HCT116 (cell line): ENCODE measurements at regions not wholly inside any gene's neighbourhood (a gene's known extent, or its start where the extent isn't known, plus 50 kb on each side); places are given as distances from the start of the nearest gene placed in this dataset.

Source experiments
- ATAC-seq: fragments of 200-7000 bp; cut with Tn5 transposase; 2 replicates; pipeline ENCODE4 v1.9.1; 2020; ENCODE audit warnings: mild to moderate bottlenecking, moderate library complexity
- BruUV-seq: library from RNA; stranded (reverse); fragments of 400-500 nt; replicated peaks from 2 replicates; lab custom pipeline; 2021; lab: Mats Ljungman, UMichigan
- CTCF ChIA-PET: fragments of 300-600 bp; sonication (Branson Sonifier 250); formaldehyde crosslinking; loops from one replicate; lab custom pipeline; 2021; ENCODE audit warnings: antibody characterized with exemption; lab: Charles Lee
- POLR2A ChIA-PET: fragments of 300-600, 350-600 bp; sonication (Branson Sonifier 250); formaldehyde crosslinking; loops from one replicate; lab custom pipeline; 2021; ENCODE audit warnings: antibody characterized with exemption; lab: Charles Lee
- RAD21 ChIA-PET, 2 experiments: fragments of 300-600 bp; sonication (Branson Sonifier 250); formaldehyde crosslinking; loops; one replicate each; lab custom pipeline; 2023; ENCODE audit warnings: low total read pairs in 2 of 2; ENCODE audit not compliant: uncharacterized antibody in 2 of 2, unreplicated experiment in 2 of 2, low non-redundant PET in 1 of 2; lab: Charles Lee
- DNase-seq: peaks from one replicate; pipeline ENCODE4 v3.0.0-alpha.2; 2010; ENCODE audit warnings: low read depth, low spot score
- H2AFZ ChIP-seq: fragments of 200-600 bp; shearing (Covaris generic), sonication (generic); 2 replicates; pipeline ENCODE4 v1.6.1; 2017; ENCODE audit warnings: low read depth, mixed run types, mixed read lengths, antibody characterized with exemption, low read length; ENCODE audit not compliant: poor library complexity, severe bottlenecking
- H3K27ac ChIP-seq: 2 replicates; pipeline ENCODE4 v1.5.1; 2012; ENCODE audit warnings: low read depth, low read length
- H3K27me3 ChIP-seq: fragments of 200-600 bp; sonication (generic); 2 replicates; pipeline ENCODE4 v1.6.1; 2016; ENCODE audit warnings: mixed run types, low read length, mixed read lengths; ENCODE audit not compliant: insufficient read depth
- H3K36me3 ChIP-seq, 2 experiments: fragments of 200-500 bp in 1 of 2; fragments of 200-600 bp in 1 of 2; sonication (Bioruptor generic) in 1 of 2; sonication (generic) in 1 of 2; 2 replicates each; pipeline versions ENCODE4 v1.5.1 to v1.6.1; 2014 to 2016; ENCODE audit warnings: low read length in 2 of 2, inconsistent platforms in 1 of 2, mixed read lengths in 1 of 2, mixed run types in 1 of 2; ENCODE audit not compliant: insufficient read depth in 2 of 2, control insufficient read depth in 1 of 2
- H3K4me1 ChIP-seq, 2 experiments: fragments of 200-600 bp in 1 of 2; sonication (generic) in 1 of 2; 2 replicates each; pipeline versions ENCODE4 v1.5.1 to v1.6.1; 2012 to 2017; ENCODE audit warnings: low read length in 2 of 2, inconsistent platforms in 1 of 2, mild to moderate bottlenecking in 1 of 2, mixed read lengths in 1 of 2, mixed run types in 1 of 2, moderate library complexity in 1 of 2; ENCODE audit not compliant: insufficient read depth in 2 of 2, control insufficient read depth in 1 of 2
- H3K4me2 ChIP-seq: fragments of 200-600 bp; sonication (generic); 2 replicates; pipeline ENCODE4 v1.6.1; 2017; ENCODE audit warnings: mixed run types, low read length, mixed read lengths
- H3K4me3 ChIP-seq, 2 experiments: fragments of 200-600 bp in 1 of 2; sonication (generic) in 1 of 2; replicated peaks in 1 of 2; 2 replicates each; pipeline ENCODE4 v1.5.1; 2011 to 2016; ENCODE audit warnings: low read length in 2 of 2, control low read depth in 1 of 2, low read depth in 1 of 2, mild to moderate bottlenecking in 1 of 2, mixed read lengths in 1 of 2, mixed run types in 1 of 2
- H3K79me2 ChIP-seq: fragments of 200-600 bp; sonication (generic); 2 replicates; pipeline ENCODE4 v1.6.1; 2017; ENCODE audit warnings: mild to moderate bottlenecking, mixed run types, low read length, moderate library complexity, mixed read lengths; ENCODE audit not compliant: insufficient read depth
- H3K9ac ChIP-seq: fragments of 200-600 bp; sonication (generic); 2 replicates; pipeline ENCODE4 v1.6.1; 2016; ENCODE audit warnings: low read length, mixed read lengths
- H3K9me2 ChIP-seq: fragments of 200-600 bp; sonication (generic), shearing (Covaris generic); 2 replicates; pipeline ENCODE4 v1.6.1; 2017; ENCODE audit warnings: mixed run types, mild to moderate bottlenecking, moderate library complexity; ENCODE audit not compliant: insufficient read depth
- H3K9me3 ChIP-seq, 2 experiments: fragments of 200-500 bp in 1 of 2; fragments of 200-600 bp in 1 of 2; sonication (Bioruptor generic) in 1 of 2; sonication (generic) in 1 of 2; 2 replicates each; pipeline ENCODE4 v1.6.1; 2014 to 2017; ENCODE audit warnings: low read length in 2 of 2, mixed read lengths in 2 of 2, inconsistent platforms in 1 of 2, low read depth in 1 of 2, mild to moderate bottlenecking in 1 of 2, mixed run types in 1 of 2, moderate library complexity in 1 of 2; ENCODE audit not compliant: control insufficient read depth in 1 of 2, insufficient read depth in 1 of 2
- H4K20me1 ChIP-seq: fragments of 200-600 bp; sonication (generic), shearing (Covaris generic); 2 replicates; pipeline ENCODE4 v1.6.1; 2017; ENCODE audit warnings: mixed run types, mild to moderate bottlenecking, moderate library complexity; ENCODE audit not compliant: insufficient read depth
- CEBPB ChIP-seq: IDR thresholded peaks from 2 replicates; pipeline ENCODE4 v1.6.1; 2012; ENCODE audit warnings: low read depth
- CTCF ChIP-seq, 3 experiments: fragments of 200-600 bp in 1 of 3; sonication (generic) in 1 of 3; IDR thresholded peaks in 2 of 3; conservative IDR thresholded peaks in 1 of 3; 2 replicates each; pipeline ENCODE4 v1.5.1; 2012 to 2017; ENCODE audit warnings: low read depth in 2 of 3, low read length in 2 of 3, antibody characterized with exemption in 1 of 3, borderline replicate concordance in 1 of 3, control low read depth in 1 of 3, mild to moderate bottlenecking in 1 of 3, mixed read lengths in 1 of 3, mixed run types in 1 of 3, moderate library complexity in 1 of 3; ENCODE audit not compliant: insufficient read depth in 1 of 3
- EGR1 ChIP-seq: IDR thresholded peaks from 2 replicates; pipeline ENCODE4 v1.6.1; 2012; ENCODE audit warnings: low read depth
- EZH2 ChIP-seq: fragments of 200-600 bp; sonication (generic); IDR thresholded peaks from 2 replicates; pipeline ENCODE4 v1.6.1; 2017; ENCODE audit warnings: antibody characterized with exemption, mixed run types
- EZH2phosphoT487 ChIP-seq: fragments of 200-600 bp; IDR thresholded peaks from 2 replicates; pipeline ENCODE4 v1.6.1; 2018; ENCODE audit warnings: antibody characterized with exemption, borderline replicate concordance
- FOSL1 ChIP-seq: IDR thresholded peaks from 2 replicates; pipeline ENCODE4 v1.6.1; 2012; ENCODE audit warnings: low read depth
- JUND ChIP-seq: IDR thresholded peaks from 2 replicates; pipeline ENCODE4 v1.6.1; 2012
- RAD21 ChIP-seq: IDR thresholded peaks from 2 replicates; pipeline ENCODE4 v1.6.1; 2012; ENCODE audit warnings: low read depth, mild to moderate bottlenecking
- REST ChIP-seq: IDR thresholded peaks from 2 replicates; pipeline ENCODE4 v1.6.1; 2012; ENCODE audit warnings: low read depth
- SIN3A ChIP-seq: IDR thresholded peaks from 2 replicates; pipeline ENCODE4 v1.6.1; 2012; ENCODE audit warnings: low read depth
- SP1 ChIP-seq: IDR thresholded peaks from 2 replicates; pipeline ENCODE4 v1.6.1; 2012; ENCODE audit warnings: low read depth
- YY1 ChIP-seq: IDR thresholded peaks from 2 replicates; pipeline ENCODE4 v1.6.1; 2011; ENCODE audit warnings: low read length, low read depth, moderate library complexity, mild to moderate bottlenecking; ENCODE audit not compliant: insufficient replicate concordance; ENCODE audit errors: extremely low read depth
- ZBTB33 ChIP-seq: IDR thresholded peaks from 2 replicates; pipeline ENCODE4 v1.6.1; 2011; ENCODE audit warnings: mild to moderate bottlenecking, low read length, moderate library complexity; ENCODE audit not compliant: insufficient replicate concordance; ENCODE audit errors: extremely low read depth
- ZNF274 ChIP-seq: fragments of 200-500 bp; sonication (Bioruptor generic); IDR thresholded peaks from 2 replicates; pipeline ENCODE4 v1.6.1; 2014; ENCODE audit warnings: mild to moderate bottlenecking, low read depth, low read length, inconsistent platforms
- intact Hi-C: fragments of 100-400 bp; cut with micrococcal nuclease; formaldehyde crosslinking; loops from 2 replicates; pipeline ENCODE4 v1.10.0; 2022

GRCh38 chr12:83622205-83622604 is 935.5 kb downstream of the TMTC2 start:
- Histone ChIP-seq H3K4me1 (no peaks in the 10 kb centered on the region), H3K9me2 (no peaks in the 10 kb centered on the region)
- BruUV-seq: no TSS peak
- RAD21 ChIA-PET: no interaction called here
- TF ChIP-seq JUND (no peak), YY1 (no peak), EZH2 (no peak), ZBTB33 (no peak), FOSL1 (no peak), REST (no peak), SP1 (no peak), EGR1 (no peak), CEBPB (no peak), EZH2phosphoT487 (no peak), ZNF274 (no peak), RAD21 (no peak), CTCF (IDR thresholded peaks at IDR 0.05 in 2 of 3, conservative IDR thresholded peaks at IDR 0.05 in 1 of 3; ENCODE audit: borderline replicate concordance in 1 of 3, insufficient read depth in 1 of 3, low read depth in 2 of 3, low read length in 2 of 3) (no peak), SIN3A (no peak)
- TF ChIP-seq, all 23 proteins: peak for 0
- no peaks in the 10 kb centered on the region for H3K79me2 ChIP-seq
- H3K4me2 ChIP-seq: no peak overlapping the region
- H3K27ac ChIP-seq: no peak overlapping the region
- CTCF ChIA-PET: no interaction called here
- ATAC-seq (no peak), DNase-seq (no peak)
- no peaks in the 10 kb centered on the region for H3K36me3 ChIP-seq
- H4K20me1 ChIP-seq: no peaks in the 10 kb centered on the region
- POLR2A ChIA-PET: no interaction called here
- H3K27me3 ChIP-seq: no peaks in the 10 kb centered on the region
- H3K9ac ChIP-seq: no peak overlapping the region
- intact Hi-C loops: no loop called here
- no peak overlapping the region for H3K4me3 ChIP-seq
- H3K9me3 ChIP-seq: no peaks in the 10 kb centered on the region
- no peak overlapping the region for H2AFZ ChIP-seq
